Activated CD4-positive, alpha-beta T cell treated with anti-CD3 and anti-CD28 coated beads, Interleukin-2, amount 50 U/mL, for 48 hours (primary cell): ENCODE measurements at regions not wholly inside any gene's neighbourhood (a gene's known extent, or its start where the extent isn't known, plus 50 kb on each side); places are given as distances from the start of the nearest gene placed in this dataset.

Experiments
- DNase-seq, 2 experiments: peaks; one replicate each; pipeline ENCODE4 v3.0.0-alpha.2; 2020

GRCh38 chr4:62627141-62627540 is 1427.0 kb downstream of the ADGRL3 start:
- no peak for DNase-seq

DNA sequence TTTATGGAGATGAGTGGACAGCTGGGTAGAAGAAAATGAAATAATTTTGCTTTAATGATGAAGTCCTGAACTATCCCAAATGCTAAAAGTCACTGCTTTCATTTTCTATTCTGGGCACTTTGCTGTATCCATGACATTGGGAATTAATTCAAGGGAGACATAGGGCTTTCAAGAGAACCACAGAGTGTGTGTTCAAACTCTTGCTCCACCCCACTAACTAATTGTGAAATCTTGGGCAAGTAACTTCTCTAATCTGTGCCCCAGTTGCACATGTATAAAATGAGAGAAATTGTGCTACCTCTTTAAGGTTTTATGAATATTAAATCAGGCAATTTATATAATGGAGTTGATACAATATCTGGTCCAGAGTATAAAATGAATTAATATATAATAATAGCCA is 1422.0 kb downstream of the ADGRL3 start:
- no peak for DNase-seq

DNA sequence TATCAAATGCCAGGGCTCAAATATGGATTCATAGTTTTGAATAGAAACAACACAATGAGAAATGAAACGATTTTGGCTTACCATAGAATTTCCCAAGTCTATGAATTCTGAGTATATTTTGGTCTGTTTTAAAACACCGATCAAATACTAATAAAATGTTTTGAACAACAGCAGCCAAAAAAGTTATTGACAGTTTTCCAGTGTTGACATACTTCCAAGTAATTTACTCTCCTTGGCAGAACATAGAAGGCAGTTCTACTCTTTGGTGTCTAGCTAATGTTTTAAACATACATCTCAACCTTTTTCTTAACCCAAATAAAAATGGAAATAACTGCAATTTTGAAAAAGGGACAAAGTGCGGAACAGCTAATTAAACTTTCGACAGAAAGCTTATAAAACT is 1419.8 kb downstream of the ADGRL3 start:
- DNase-seq = no peak

GRCh38 chr4:62618042-62618441 is 1417.9 kb downstream of the ADGRL3 start:
- DNase-seq = no peak

DNA sequence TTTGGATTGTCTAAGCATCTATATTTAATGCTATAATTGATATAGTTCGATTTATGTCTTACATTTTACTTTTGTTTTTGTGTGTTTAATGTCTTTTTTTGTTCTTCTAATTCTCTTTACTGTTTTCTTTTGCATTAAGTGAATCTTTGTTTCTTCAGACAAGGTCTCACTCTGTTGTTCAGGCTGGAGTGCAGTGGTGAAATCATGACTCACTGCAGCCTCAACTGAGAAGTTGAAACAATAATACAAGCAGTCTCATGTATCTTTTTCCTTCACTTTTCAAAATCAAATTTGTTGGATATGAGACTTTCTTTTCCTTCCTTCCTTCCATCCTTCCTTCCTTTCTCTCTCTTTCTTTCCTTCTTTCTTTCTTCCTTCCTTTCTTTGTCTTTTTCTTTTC is 1401.6 kb downstream of the ADGRL3 start:
- no peak for DNase-seq

DNA sequence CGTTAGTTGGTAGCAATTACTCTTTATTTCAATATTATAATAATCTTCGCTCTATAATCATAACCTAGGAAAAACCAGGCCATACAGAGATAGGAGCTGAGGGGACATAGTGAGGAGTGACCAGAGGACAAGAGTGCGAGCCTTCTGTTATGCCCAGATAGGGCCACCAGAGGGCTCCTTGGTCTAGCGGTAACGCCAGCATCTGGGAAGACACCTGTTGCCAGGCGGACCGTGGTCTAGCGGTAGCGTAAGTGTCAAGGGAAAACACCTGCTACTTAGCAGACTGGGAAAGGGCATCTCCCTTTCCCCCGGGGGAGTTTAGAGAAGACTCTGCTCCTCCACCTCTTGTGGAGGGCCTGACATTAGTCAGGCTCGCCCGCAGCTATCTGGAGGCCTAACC is 1395.1 kb downstream of the ADGRL3 start:
- DNase-seq = peak; percentile 1 to 3

DNA sequence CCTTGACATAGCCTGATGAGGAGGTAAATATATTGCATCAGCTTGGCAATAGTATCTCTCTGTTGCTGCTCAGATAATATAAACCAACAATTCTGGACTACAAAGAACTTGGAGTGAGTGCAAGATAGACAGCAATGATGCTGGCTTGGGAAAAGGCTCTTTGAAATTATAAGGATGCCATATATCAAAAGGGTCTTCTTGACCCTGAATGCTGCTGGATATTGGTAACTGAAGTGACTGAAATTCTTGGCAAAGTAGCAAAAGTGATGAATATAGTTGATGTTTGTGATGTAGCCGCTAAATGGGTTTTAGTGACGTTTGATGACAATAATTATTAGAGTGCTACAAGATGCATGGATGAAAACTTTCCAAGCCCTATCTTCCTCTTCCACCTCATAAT is 1391.6 kb downstream of the ADGRL3 start:
- no peak for DNase-seq

- no peak for DNase-seq
Observed at GRCh38 chr4:62588671-62589070, 1388.5 kb downstream of the ADGRL3 start.

DNA sequence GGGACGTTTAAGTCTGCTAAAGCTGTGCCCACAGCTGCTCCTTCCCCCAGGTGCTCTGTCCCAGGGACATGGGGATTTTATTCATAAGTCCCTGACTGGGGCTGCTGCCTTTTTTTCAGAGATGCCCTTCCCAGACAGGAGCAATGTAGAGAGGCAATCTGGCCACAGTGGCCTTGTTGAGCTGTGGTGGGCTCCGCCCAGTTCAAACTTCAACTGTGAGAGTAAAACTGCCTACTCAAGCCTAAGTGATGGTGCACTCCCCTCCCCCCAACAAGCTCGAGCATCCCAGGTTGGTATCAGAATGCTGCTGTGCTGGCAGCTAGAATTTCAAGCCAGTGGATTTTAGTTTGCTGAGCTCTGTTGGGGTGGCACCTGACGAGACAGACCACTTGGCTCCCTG is 1371.4 kb downstream of the ADGRL3 start:
- no peak for DNase-seq

DNA sequence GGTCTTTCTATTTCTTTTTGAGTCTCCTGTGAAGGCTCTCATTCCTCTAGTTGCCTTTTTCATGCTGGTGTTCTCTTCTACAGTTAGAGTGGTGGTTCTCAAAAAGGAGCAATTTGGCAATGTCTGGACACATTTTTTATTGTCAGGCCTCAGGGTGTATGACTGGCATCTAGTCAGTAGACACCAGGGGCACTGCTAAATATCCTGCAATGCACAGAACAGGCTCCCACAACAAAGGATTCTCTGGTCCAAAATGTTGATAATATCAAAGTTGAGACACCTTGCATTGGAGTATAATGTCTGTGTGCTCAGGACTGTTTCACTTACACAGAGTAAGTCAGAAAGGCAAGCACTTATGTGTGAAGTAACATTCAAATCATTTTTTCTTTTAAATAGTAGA is 1360.7 kb downstream of the ADGRL3 start:
- DNase-seq = no peak

DNA sequence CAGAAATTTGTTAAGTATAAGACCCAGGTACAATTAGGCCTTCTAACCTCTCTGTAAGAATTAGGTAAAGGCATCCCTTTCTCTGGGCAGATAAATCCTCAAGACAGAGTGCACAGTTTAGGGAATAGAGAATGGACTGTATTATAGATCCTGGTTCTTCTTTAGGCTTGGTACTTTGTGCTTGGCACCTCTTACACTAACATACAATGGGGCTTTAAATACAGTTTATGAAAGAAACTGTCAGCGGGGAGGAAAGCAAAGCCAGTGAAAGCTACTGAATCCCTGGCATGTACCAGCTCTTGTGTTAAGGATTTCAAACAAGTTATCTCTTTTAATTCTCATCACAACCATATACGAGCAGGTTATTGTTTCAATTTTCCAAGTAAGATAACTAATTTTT is 1350.0 kb downstream of the ADGRL3 start:
- no peak for DNase-seq

DNA sequence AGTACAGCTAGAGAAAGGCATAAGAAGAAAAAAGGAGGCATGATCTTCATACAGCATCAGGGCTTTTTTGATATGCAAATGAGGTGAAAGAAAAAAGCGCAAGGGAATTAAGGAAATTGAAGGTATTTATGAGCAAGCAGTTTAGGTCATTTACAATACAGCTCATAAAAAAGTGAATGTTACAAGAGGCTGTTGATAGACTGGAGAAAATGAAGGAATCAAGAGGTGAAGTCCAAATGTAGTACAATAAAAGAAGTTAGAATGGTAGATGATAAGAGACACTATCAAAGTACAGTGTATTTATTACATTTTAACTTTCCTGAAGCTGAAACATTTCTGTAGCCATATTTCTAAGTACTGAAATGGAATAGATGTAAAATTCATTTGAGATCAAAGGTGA is 1349.5 kb downstream of the ADGRL3 start:
- no peak for DNase-seq

GRCh38 chr4:62548765-62549164 is 1348.6 kb downstream of the ADGRL3 start:
- no peak for DNase-seq

DNA sequence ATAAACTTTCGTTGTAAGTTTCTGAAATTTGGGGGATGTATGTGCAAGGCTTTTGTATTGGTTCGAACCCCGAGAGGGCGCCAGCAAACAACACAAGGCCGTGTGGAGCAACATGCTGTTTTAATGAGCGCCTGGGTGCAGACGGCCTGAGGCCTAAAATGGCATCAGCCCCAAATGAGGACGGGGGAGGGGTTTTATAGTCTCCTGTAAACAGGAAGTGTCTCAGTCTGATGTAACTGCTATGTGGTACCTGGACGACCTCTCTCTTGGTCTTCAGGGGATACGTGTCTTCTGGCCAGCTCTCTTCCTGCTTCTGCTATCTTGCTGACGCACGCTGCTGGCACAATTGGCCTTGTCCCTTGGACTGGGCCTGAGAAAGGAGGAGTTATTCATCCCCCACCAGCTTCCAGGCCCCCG is 1348.0 kb downstream of the ADGRL3 start:
- DNase-seq = no peak

DNA sequence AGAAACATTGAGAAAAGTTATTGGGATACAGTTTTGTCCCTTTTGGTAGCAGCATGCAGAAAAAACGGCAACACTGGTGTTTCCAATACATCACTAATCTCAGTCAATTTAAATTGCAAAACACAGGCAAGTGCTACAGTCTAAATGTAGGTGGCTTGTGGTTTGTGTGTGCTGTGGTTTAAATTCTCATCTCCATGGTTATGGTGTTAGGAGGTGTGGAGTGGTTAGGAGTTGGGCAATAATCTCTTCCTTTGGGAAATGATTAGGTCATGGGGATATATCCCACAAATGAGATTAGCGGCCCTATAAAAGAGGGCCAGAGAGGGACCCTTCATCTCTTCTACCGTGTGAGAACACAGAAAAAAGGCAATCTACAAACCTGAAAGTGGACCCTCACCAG is 1344.3 kb downstream of the ADGRL3 start:
- no peak for DNase-seq

GRCh38 chr4:62543002-62543401 is 1342.9 kb downstream of the ADGRL3 start:
- DNase-seq = no peak

DNA sequence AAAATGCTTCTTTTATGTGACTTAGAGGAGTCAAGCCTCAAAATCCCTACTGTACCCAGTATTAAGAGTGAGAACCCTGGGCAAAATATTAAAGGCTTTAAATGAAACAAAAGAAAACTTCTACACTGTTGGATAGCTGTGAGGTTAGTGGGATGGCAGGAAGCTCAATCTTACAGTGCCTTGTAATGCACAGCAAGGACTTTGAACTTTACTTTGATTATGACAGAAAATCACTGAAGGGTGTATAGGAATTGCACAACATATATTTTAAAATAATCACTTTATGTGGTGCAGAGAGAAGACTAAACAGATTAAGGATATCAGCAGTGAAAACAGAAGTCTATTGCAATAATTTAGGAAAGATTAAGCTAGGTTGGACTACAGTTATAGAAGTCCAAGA is 1333.4 kb downstream of the ADGRL3 start:
- no peak for DNase-seq

- no peak for DNase-seq
Observed at GRCh38 chr4:62531731-62532130, 1331.6 kb downstream of the ADGRL3 start.

DNA sequence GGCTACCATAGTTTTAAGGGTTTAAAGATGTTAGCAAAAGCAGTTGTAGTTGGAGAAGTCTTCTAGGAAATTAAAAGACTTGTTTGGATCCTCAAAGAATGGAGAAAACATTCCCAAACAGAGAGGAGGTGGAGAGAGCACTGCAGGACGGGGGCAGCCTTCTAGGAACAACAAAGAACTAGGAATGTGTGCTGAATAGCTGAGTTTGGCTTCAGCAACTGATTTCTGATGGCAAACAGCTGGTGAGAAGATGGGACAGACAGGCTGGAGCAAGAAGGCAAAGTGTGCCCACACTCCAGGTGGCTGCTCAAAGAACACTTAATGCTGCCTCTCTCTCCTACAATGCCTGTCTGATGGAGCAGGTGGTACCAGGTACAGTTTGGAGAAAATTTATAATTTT is 1331.1 kb downstream of the ADGRL3 start:
- no peak for DNase-seq

GRCh38 chr4:62528874-62529273 is 1328.7 kb downstream of the ADGRL3 start:
- no peak for DNase-seq

GRCh38 chr4:62526671-62527070 is 1326.5 kb downstream of the ADGRL3 start:
- no peak for DNase-seq

DNA sequence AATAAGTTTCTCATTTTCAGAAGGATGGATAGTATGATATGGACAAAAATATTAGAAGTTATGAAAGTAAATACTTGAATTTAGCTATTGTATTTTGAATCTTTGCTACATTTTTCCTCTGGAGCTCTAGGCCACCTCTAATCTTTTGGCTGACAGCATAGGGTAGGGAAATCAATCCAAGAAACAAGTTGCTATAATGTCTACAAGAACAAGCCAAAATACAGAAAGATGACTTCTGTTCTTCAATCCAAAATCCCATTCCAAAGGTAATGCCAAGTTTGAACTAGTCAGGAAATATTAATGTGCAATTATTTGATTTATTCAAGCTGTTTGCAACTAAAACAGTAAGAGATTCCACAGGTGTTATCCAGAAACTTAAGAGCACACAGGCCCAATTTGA is 1323.1 kb downstream of the ADGRL3 start:
- no peak for DNase-seq

- no peak for DNase-seq
Observed at GRCh38 chr4:62522273-62522672, 1322.1 kb downstream of the ADGRL3 start.

- no peak for DNase-seq
Observed at GRCh38 chr4:62517716-62518115, 1317.6 kb downstream of the ADGRL3 start.

DNA sequence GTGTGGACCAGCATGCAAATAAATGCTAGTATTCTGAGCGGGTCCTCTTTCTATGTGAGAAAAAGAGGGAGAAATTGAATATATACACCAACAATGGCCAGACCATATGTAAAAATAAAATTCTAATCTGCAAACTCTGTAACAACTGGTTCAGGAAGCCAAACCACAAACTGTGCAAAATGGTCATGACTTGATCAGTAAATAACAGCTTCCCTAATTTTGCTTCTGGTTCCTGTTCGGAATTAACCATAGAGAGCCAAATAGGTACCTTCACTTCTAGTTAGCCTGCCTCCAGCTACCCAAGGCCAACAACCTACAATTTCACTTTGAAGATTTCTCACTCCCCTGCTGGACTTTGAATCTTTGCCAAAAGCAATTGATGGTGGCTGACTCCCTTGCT is 1313.2 kb downstream of the ADGRL3 start:
- DNase-seq = no peak

GRCh38 chr4:62512271-62512670 is 1312.1 kb downstream of the ADGRL3 start:
- DNase-seq = no peak
